ENCODE measurements at regions not wholly inside any gene's neighbourhood (a gene's known extent, or its start where the extent isn't known, plus 50 kb on each side); places are given as distances from the start of the nearest gene placed in this dataset.

DNA sequence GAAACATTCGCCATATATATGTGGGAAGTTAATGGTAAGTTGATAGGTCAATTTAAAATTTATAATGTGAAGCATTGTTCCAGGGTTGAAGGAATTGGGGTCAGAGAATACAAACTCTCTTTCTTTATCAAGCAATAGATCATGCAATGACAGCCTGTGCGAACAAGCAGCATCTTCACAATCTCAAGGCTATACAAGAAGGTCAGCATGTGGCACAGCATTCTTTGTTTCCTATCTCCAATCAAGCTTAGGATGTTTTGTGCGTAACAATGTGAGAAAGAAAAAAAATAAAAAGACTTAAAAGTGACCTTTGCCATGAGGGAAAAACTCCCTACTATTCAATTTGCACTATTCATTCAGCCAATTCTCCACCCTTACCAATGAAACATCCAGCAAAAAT lies 288.1 kb upstream of the NECTIN3 start:
- TF ChIP-seq POLR2A (IDR thresholded peaks at IDR 0.05) (no peak), CTCF (IDR thresholded peaks at IDR 0.05) (no peak)

All from prostate gland (tissue), 2 donors.